ENCODE measurements at regions not wholly inside any gene's neighbourhood (a gene's known extent, or its start where the extent isn't known, plus 50 kb on each side); places are given as distances from the start of the nearest gene placed in this dataset.

DNA sequence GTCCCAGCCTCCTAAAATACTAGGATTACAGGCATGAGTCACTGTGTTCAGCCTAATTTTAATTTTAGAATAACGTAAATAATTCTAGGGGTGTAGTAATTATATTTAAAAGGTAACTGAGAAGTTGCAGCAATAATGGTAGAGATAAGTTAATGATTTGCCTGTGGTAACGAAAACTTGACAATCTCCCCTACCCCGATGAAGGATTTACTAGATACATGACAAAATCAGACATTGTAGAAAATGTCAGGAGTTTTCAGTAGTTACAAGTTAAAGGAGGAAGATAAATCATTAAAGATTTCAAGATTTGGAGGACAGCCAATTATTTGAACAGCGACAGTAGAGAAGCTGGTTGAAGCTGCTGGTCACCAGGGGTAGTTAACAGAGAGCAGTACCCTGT lies 652.2 kb upstream of the PCDH20 start:
- DNase-seq: no peak
- no peaks in the 10 kb centered on the region for H3K36me3 ChIP-seq (ENCODE audit: control insufficient read depth in 4 of 4, insufficient read depth in 4 of 4, low read length in 3 of 4)
- WGBS (ENCODE audit: insufficient coverage): 90% methylated on average over 2 of the region's 4 CpGs
- POLR2A ChIA-PET: no interaction called here
- no peaks in the 10 kb centered on the region for H3K4me1 ChIP-seq (ENCODE audit: control extremely low read depth in 1 of 4, control insufficient read depth in 4 of 4, insufficient read depth in 4 of 4, low read length in 3 of 4)
- no peaks in the 10 kb centered on the region for H3K27me3 ChIP-seq (replicated peaks in 2 of 5; ENCODE audit: control insufficient read depth in 4 of 5, insufficient read depth in 5 of 5, low read length in 4 of 5)
- H3K9me3 ChIP-seq (ENCODE audit: control extremely low read depth in 1 of 5, control insufficient read depth in 4 of 5, insufficient read depth in 2 of 5, low read depth in 1 of 5, low read length in 4 of 5): no peaks in the 10 kb centered on the region
- no peak overlapping the region for H3K4me3 ChIP-seq (ENCODE audit: control insufficient read depth in 1 of 7, extremely low read depth in 1 of 7, insufficient read depth in 4 of 7, low read depth in 2 of 7, low read length in 6 of 7)
- no peak overlapping the region for H3K27ac ChIP-seq (ENCODE audit: insufficient read depth in 1 of 2, low read depth in 1 of 2, low read length in 2 of 2, poor library complexity in 1 of 2, severe bottlenecking in 2 of 2)
- CTCF ChIA-PET: no interaction called here

DNA sequence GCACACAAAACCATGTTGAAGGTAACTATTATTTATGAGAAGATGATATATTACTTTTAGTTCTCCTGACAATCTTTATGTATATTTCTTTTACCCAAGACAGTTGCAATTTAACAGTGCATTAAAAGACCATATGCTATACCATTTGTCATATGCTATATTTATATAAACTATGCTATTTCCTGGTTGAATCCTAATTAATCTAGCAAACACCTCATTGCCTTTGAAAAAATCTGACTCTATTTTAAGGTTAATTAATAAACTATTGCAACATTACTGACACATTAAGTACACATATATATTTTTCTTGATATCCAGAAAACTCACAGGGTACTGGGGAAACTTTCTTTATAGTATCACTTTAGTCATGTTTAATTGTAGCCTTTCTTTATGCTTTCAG lies 649.4 kb upstream of the PCDH20 start:
- Histone ChIP-seq H3K4me3 (ENCODE audit: control insufficient read depth in 1 of 7, extremely low read depth in 1 of 7, insufficient read depth in 4 of 7, low read depth in 2 of 7, low read length in 6 of 7) (no peak overlapping the region), H3K4me1 (ENCODE audit: control extremely low read depth in 1 of 4, control insufficient read depth in 4 of 4, insufficient read depth in 4 of 4, low read length in 3 of 4) (no peaks in the 10 kb centered on the region), H3K27ac (ENCODE audit: insufficient read depth in 1 of 2, low read depth in 1 of 2, low read length in 2 of 2, poor library complexity in 1 of 2, severe bottlenecking in 2 of 2) (no peak overlapping the region), H3K27me3 (replicated peaks in 2 of 5; ENCODE audit: control insufficient read depth in 4 of 5, insufficient read depth in 5 of 5, low read length in 4 of 5) (no peaks in the 10 kb centered on the region), H3K36me3 (ENCODE audit: control insufficient read depth in 4 of 4, insufficient read depth in 4 of 4, low read length in 3 of 4) (no peaks in the 10 kb centered on the region), H3K9me3 (ENCODE audit: control extremely low read depth in 1 of 5, control insufficient read depth in 4 of 5, insufficient read depth in 2 of 5, low read depth in 1 of 5, low read length in 4 of 5) (no peaks in the 10 kb centered on the region)
- CTCF ChIA-PET: no interaction called here
- POLR2A ChIA-PET: no interaction called here
- no peak for DNase-seq

DNA sequence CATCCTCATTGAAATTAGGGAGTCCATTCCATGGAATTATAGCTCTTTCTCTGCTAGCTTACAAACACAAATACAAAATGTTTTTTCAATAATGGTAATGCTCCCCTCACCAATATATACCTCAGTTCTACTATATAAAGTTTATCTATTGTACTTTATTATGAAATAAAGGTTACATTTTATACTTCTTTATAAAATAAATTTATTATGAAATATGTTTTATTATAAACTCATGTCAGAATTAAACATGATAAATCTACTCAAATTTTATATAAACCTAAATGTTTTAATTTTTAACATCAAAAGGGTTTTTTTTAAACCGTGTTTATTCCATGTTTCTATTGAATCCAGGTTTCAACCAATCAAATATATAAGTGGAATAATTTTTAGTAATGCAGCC lies 646.1 kb upstream of the PCDH20 start:
- H3K4me1 ChIP-seq (ENCODE audit: control extremely low read depth in 1 of 4, control insufficient read depth in 4 of 4, insufficient read depth in 4 of 4, low read length in 3 of 4): no peaks in the 10 kb centered on the region
- no peak overlapping the region for H3K4me3 ChIP-seq (ENCODE audit: control insufficient read depth in 1 of 7, extremely low read depth in 1 of 7, insufficient read depth in 4 of 7, low read depth in 2 of 7, low read length in 6 of 7)
- no peak for DNase-seq
- no peaks in the 10 kb centered on the region for H3K9me3 ChIP-seq (ENCODE audit: control extremely low read depth in 1 of 5, control insufficient read depth in 4 of 5, insufficient read depth in 2 of 5, low read depth in 1 of 5, low read length in 4 of 5)
- H3K36me3 ChIP-seq (ENCODE audit: control insufficient read depth in 4 of 4, insufficient read depth in 4 of 4, low read length in 3 of 4): no peaks in the 10 kb centered on the region
- no peak overlapping the region for H3K27ac ChIP-seq (ENCODE audit: insufficient read depth in 1 of 2, low read depth in 1 of 2, low read length in 2 of 2, poor library complexity in 1 of 2, severe bottlenecking in 2 of 2)
- no CpG with 5 or more reads among the region's 1 CpG for WGBS (ENCODE audit: insufficient coverage)
- ChIA-PET POLR2A (no interaction called here), CTCF (no interaction called here)
- no peaks in the 10 kb centered on the region for H3K27me3 ChIP-seq (replicated peaks in 2 of 5; ENCODE audit: control insufficient read depth in 4 of 5, insufficient read depth in 5 of 5, low read length in 4 of 5)

DNA sequence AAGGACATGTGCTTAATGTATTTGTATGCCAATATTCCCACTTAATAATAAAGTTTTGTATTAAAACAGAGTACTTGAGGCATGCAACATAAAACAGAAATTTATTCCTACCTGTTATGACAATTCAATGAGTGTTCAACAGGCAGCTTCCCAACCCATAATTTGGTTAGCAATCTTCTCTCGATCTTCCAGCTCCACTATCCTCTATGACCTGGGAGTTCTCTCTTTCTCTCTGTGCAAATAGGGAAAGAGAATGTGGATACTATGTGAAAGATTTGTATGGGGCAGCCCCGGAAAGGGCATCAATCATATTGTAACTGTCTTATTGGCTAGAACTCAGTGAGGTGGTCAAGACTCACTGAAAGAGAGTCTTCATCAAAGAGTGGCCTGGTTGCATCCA lies 644.9 kb upstream of the PCDH20 start:
- DNase-seq: no peak
- no CpG with 5 or more reads among the region's 2 CpGs for WGBS (ENCODE audit: insufficient coverage)
- Histone ChIP-seq H3K27me3 (replicated peaks in 2 of 5; ENCODE audit: control insufficient read depth in 4 of 5, insufficient read depth in 5 of 5, low read length in 4 of 5) (no peaks in the 10 kb centered on the region), H3K9me3 (ENCODE audit: control extremely low read depth in 1 of 5, control insufficient read depth in 4 of 5, insufficient read depth in 2 of 5, low read depth in 1 of 5, low read length in 4 of 5) (no peaks in the 10 kb centered on the region), H3K4me1 (ENCODE audit: control extremely low read depth in 1 of 4, control insufficient read depth in 4 of 4, insufficient read depth in 4 of 4, low read length in 3 of 4) (no peaks in the 10 kb centered on the region), H3K27ac (ENCODE audit: insufficient read depth in 1 of 2, low read depth in 1 of 2, low read length in 2 of 2, poor library complexity in 1 of 2, severe bottlenecking in 2 of 2) (no peak overlapping the region), H3K4me3 (ENCODE audit: control insufficient read depth in 1 of 7, extremely low read depth in 1 of 7, insufficient read depth in 4 of 7, low read depth in 2 of 7, low read length in 6 of 7) (no peak overlapping the region), H3K36me3 (ENCODE audit: control insufficient read depth in 4 of 4, insufficient read depth in 4 of 4, low read length in 3 of 4) (no peaks in the 10 kb centered on the region)
- CTCF ChIA-PET: no interaction called here
- POLR2A ChIA-PET: no interaction called here

DNA sequence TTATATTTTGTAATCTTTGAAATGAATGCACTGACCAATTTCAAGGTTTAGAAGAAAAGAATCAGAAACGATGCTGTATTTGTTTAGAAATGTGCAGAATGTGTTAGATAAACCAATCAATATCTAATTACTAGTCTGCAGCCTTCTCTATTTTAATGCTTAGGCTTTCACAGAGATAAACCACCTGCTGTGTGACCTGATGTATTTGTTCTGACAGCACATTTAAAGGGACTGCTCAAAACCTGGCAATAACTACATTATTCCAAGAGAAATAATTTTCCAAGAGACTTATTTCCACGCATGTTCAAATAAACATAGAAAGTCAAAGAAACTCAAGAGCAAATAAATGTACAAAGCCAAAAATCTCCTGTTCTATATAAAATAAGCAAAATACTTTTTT lies 641.6 kb upstream of the PCDH20 start:
- DNase-seq: no peak
- Histone ChIP-seq H3K9me3 (ENCODE audit: control extremely low read depth in 1 of 5, control insufficient read depth in 4 of 5, insufficient read depth in 2 of 5, low read depth in 1 of 5, low read length in 4 of 5) (no peaks in the 10 kb centered on the region), H3K36me3 (ENCODE audit: control insufficient read depth in 4 of 4, insufficient read depth in 4 of 4, low read length in 3 of 4) (no peaks in the 10 kb centered on the region), H3K27ac (ENCODE audit: insufficient read depth in 1 of 2, low read depth in 1 of 2, low read length in 2 of 2, poor library complexity in 1 of 2, severe bottlenecking in 2 of 2) (no peak overlapping the region), H3K4me1 (ENCODE audit: control extremely low read depth in 1 of 4, control insufficient read depth in 4 of 4, insufficient read depth in 4 of 4, low read length in 3 of 4) (no peaks in the 10 kb centered on the region), H3K4me3 (ENCODE audit: control insufficient read depth in 1 of 7, extremely low read depth in 1 of 7, insufficient read depth in 4 of 7, low read depth in 2 of 7, low read length in 6 of 7) (no peak overlapping the region), H3K27me3 (replicated peaks in 2 of 5; ENCODE audit: control insufficient read depth in 4 of 5, insufficient read depth in 5 of 5, low read length in 4 of 5) (no peaks in the 10 kb centered on the region)
- no CpG with 5 or more reads among the region's 2 CpGs for WGBS (ENCODE audit: insufficient coverage)
- CTCF ChIA-PET: no interaction called here
- POLR2A ChIA-PET: no interaction called here

DNA sequence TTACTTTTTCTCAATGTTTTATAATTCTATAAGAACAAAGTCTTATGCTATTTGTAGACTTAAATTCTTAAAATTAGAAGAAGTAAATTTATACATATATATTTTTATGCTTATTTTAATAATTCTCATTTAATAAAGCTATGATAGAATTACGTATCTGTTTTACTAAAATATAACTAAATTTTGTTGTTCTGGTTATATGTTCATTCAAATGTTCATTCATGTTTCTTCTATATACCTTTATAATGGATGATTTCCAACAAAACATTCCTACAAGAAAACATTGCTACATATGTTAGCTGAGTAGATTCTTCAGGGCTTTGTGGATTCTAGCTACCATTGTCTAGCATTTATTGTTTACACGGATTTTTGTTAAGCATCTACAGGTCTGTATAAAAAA lies 634.3 kb upstream of the PCDH20 start:
- POLR2A ChIA-PET: no interaction called here
- Histone ChIP-seq H3K9me3 (ENCODE audit: control extremely low read depth in 1 of 5, control insufficient read depth in 4 of 5, insufficient read depth in 2 of 5, low read depth in 1 of 5, low read length in 4 of 5) (no peaks in the 10 kb centered on the region), H3K4me3 (ENCODE audit: control insufficient read depth in 1 of 7, extremely low read depth in 1 of 7, insufficient read depth in 4 of 7, low read depth in 2 of 7, low read length in 6 of 7) (no peak overlapping the region), H3K36me3 (ENCODE audit: control insufficient read depth in 4 of 4, insufficient read depth in 4 of 4, low read length in 3 of 4) (no peaks in the 10 kb centered on the region), H3K27ac (ENCODE audit: insufficient read depth in 1 of 2, low read depth in 1 of 2, low read length in 2 of 2, poor library complexity in 1 of 2, severe bottlenecking in 2 of 2) (no peak overlapping the region), H3K4me1 (ENCODE audit: control extremely low read depth in 1 of 4, control insufficient read depth in 4 of 4, insufficient read depth in 4 of 4, low read length in 3 of 4) (no peaks in the 10 kb centered on the region), H3K27me3 (replicated peaks in 2 of 5; ENCODE audit: control insufficient read depth in 4 of 5, insufficient read depth in 5 of 5, low read length in 4 of 5) (no peaks in the 10 kb centered on the region)
- CTCF ChIA-PET: no interaction called here
- no peak for DNase-seq
- WGBS (ENCODE audit: insufficient coverage): no CpG with 5 or more reads among the region's 2 CpGs

DNA sequence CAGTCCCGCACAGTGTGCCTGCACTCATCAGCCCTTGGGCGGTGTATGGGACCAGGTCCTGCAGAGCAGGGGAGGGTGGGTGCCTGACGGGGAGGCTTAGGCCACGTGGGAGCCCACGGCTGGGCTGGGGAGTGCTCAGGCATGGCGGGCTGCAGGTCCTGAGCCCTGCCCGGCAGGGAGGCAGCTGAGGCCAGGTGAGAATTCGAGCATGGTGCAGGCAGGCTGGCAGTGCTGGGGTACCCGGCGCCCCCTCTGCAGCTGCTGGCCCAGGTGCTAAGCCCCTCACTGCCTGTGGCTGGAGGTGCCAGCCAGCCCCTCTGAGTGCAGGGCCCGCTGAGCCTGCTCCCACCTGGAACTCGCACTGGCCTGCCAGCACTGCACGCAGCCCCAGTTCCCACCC lies 630.9 kb upstream of the PCDH20 start:
- H3K36me3 ChIP-seq (ENCODE audit: control insufficient read depth in 4 of 4, insufficient read depth in 4 of 4, low read length in 3 of 4): no peaks in the 10 kb centered on the region
- H3K4me3 ChIP-seq (ENCODE audit: control insufficient read depth in 1 of 7, extremely low read depth in 1 of 7, insufficient read depth in 4 of 7, low read depth in 2 of 7, low read length in 6 of 7): no peak overlapping the region
- H3K27ac ChIP-seq (ENCODE audit: insufficient read depth in 1 of 2, low read depth in 1 of 2, low read length in 2 of 2, poor library complexity in 1 of 2, severe bottlenecking in 2 of 2): no peak overlapping the region
- no peaks in the 10 kb centered on the region for H3K27me3 ChIP-seq (replicated peaks in 2 of 5; ENCODE audit: control insufficient read depth in 4 of 5, insufficient read depth in 5 of 5, low read length in 4 of 5)
- H3K9me3 ChIP-seq (ENCODE audit: control extremely low read depth in 1 of 5, control insufficient read depth in 4 of 5, insufficient read depth in 2 of 5, low read depth in 1 of 5, low read length in 4 of 5): no peaks in the 10 kb centered on the region
- no peaks in the 10 kb centered on the region for H3K4me1 ChIP-seq (ENCODE audit: control extremely low read depth in 1 of 4, control insufficient read depth in 4 of 4, insufficient read depth in 4 of 4, low read length in 3 of 4)
- DNase-seq: no peak
- ChIA-PET CTCF (no interaction called here), POLR2A (no interaction called here)
- 100% methylated on average over 7 of the region's 13 CpGs for WGBS (ENCODE audit: insufficient coverage)

DNA sequence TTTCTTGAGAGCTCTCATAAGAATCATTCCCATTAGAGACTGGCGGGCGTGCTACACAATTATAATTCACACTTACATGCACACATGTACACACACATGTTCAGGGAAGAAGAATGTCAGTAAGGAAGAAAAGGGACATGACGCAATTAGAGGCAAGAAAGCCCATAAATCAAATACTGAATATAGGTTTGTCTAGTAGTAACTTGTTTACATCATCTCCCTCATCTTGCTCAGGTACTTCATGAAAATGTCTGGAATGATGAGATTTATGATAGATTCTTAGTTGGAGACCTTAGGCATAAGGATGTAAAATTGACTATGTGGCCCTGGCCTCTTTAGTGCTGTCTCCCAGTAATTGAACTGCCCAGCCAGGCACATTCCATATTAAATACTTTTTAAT lies 628.0 kb upstream of the PCDH20 start:
- Histone ChIP-seq H3K9me3 (ENCODE audit: control extremely low read depth in 1 of 5, control insufficient read depth in 4 of 5, insufficient read depth in 2 of 5, low read depth in 1 of 5, low read length in 4 of 5) (no peaks in the 10 kb centered on the region), H3K27ac (ENCODE audit: insufficient read depth in 1 of 2, low read depth in 1 of 2, low read length in 2 of 2, poor library complexity in 1 of 2, severe bottlenecking in 2 of 2) (no peak overlapping the region), H3K4me1 (ENCODE audit: control extremely low read depth in 1 of 4, control insufficient read depth in 4 of 4, insufficient read depth in 4 of 4, low read length in 3 of 4) (no peaks in the 10 kb centered on the region), H3K27me3 (replicated peaks in 2 of 5; ENCODE audit: control insufficient read depth in 4 of 5, insufficient read depth in 5 of 5, low read length in 4 of 5) (no peaks in the 10 kb centered on the region), H3K4me3 (ENCODE audit: control insufficient read depth in 1 of 7, extremely low read depth in 1 of 7, insufficient read depth in 4 of 7, low read depth in 2 of 7, low read length in 6 of 7) (no peak overlapping the region), H3K36me3 (ENCODE audit: control insufficient read depth in 4 of 4, insufficient read depth in 4 of 4, low read length in 3 of 4) (no peaks in the 10 kb centered on the region)
- ChIA-PET CTCF (no interaction called here), POLR2A (no interaction called here)
- DNase-seq: no peak
- WGBS (ENCODE audit: insufficient coverage): no CpG with 5 or more reads among the region's 3 CpGs
